PC-3 (cell line): ENCODE measurements at regions not wholly inside any gene's neighbourhood (a gene's known extent, or its start where the extent isn't known, plus 50 kb on each side); places are given as distances from the start of the nearest gene placed in this dataset.
"Not testable (repeated sequence)": the region's sequence is repeated elsewhere in the genome, so short reads cannot be mapped to it uniquely, and the experiment has no call there.

Source experiments
- ATAC-seq: fragments of 200-7000 bp; cut with Tn5 transposase; 2 replicates; pipeline ENCODE4 v1.9.1; 2020; ENCODE audit warnings: mild to moderate bottlenecking, moderate library complexity
- BruUV-seq: library from RNA; stranded (reverse); fragments of 400-500 nt; replicated peaks from 2 replicates; lab custom pipeline; 2021; lab: Mats Ljungman, UMichigan
- CTCF ChIA-PET: fragments of 300-600 bp; sonication (Branson Sonifier 250); formaldehyde crosslinking; loops from one replicate; lab custom pipeline; 2022; ENCODE audit warnings: antibody characterized with exemption; lab: Charles Lee
- POLR2A ChIA-PET: fragments of 300-600 bp; sonication (Branson Sonifier 250); formaldehyde crosslinking; loops from one replicate; lab custom pipeline; 2022; ENCODE audit warnings: antibody characterized with exemption; ENCODE audit not compliant: unreplicated experiment; lab: Charles Lee
- DNase-seq: peaks from one replicate; pipeline ENCODE4 v3.0.0-alpha.2; 2015
- H2AFZ ChIP-seq: fragments of 300-600 bp; sonication (generic); 2 replicates; pipeline ENCODE4 v1.6.0; 2016; ENCODE audit warnings: antibody characterized with exemption, low read length
- H3F3A ChIP-seq: fragments of 300-600 bp; sonication (generic); one replicate; pipeline ENCODE4 v1.6.0; 2017; ENCODE audit warnings: antibody characterized with exemption, low read length, control low read depth, mild to moderate bottlenecking; ENCODE audit not compliant: unreplicated experiment
- H3K27ac ChIP-seq: fragments of 300-600 bp; sonication (generic); 2 replicates; pipeline ENCODE4 v1.5.1; 2016; ENCODE audit warnings: mild to moderate bottlenecking, low read length
- H3K27me3 ChIP-seq: fragments of 300-600 bp; sonication (generic); 2 replicates; pipeline ENCODE4 v1.6.1; 2016; ENCODE audit warnings: low read length, mixed read lengths
- H3K36me3 ChIP-seq: fragments of 300-600 bp; sonication (generic); 2 replicates; pipeline ENCODE4 v1.6.1; 2016; ENCODE audit warnings: low read depth, mixed run types, low read length, mixed read lengths
- H3K4me1 ChIP-seq: fragments of 300-600 bp; sonication (generic); 2 replicates; pipeline ENCODE4 v1.5.1; 2016; ENCODE audit warnings: low read length; ENCODE audit not compliant: insufficient read depth
- H3K4me2 ChIP-seq: fragments of 300-600 bp; sonication (generic); 2 replicates; pipeline ENCODE4 v1.6.0; 2016; ENCODE audit warnings: low read length
- H3K4me3 ChIP-seq: fragments of 300-600 bp; sonication (generic); 2 replicates; pipeline ENCODE4 v1.5.1; 2016; ENCODE audit warnings: mild to moderate bottlenecking, low read length, mixed read lengths
- H3K79me2 ChIP-seq: fragments of 300-600 bp; sonication (generic); 2 replicates; pipeline ENCODE4 v1.6.1; 2017; ENCODE audit warnings: low read length, mixed read lengths
- H3K9ac ChIP-seq: fragments of 300-600 bp; sonication (generic); 2 replicates; pipeline ENCODE4 v1.6.0; 2016; ENCODE audit warnings: mild to moderate bottlenecking, low read length
- H3K9me2 ChIP-seq: fragments of 300-600 bp; sonication (generic); replicated peaks from 2 replicates; pipeline ENCODE4 v1.6.1; 2016; ENCODE audit warnings: mixed run types, low read length, mixed read lengths
- H3K9me3 ChIP-seq: fragments of 300-600 bp; sonication (generic); 2 replicates; pipeline ENCODE4 v1.6.1; 2016; ENCODE audit warnings: low read length, mixed read lengths
- H4K20me1 ChIP-seq: fragments of 300-600 bp; sonication (generic); 2 replicates; pipeline ENCODE4 v1.6.1; 2016; ENCODE audit warnings: low read length, mixed read lengths
- CTCF ChIP-seq: fragments of 300-600 bp; sonication (generic); conservative IDR thresholded peaks from 2 replicates; pipeline ENCODE4 v1.5.1; 2017; ENCODE audit warnings: antibody characterized with exemption, low read depth, mild to moderate bottlenecking, low read length
- EZH2 ChIP-seq: fragments of 300-600 bp; sonication (generic); IDR thresholded peaks from one replicate; pipeline ENCODE4 v1.6.1; 2017; ENCODE audit warnings: antibody characterized with exemption, mild to moderate bottlenecking, low read length; ENCODE audit not compliant: unreplicated experiment
- EZH2phosphoT487 ChIP-seq: fragments of 300-600 bp; sonication (generic); IDR thresholded peaks from 2 replicates; pipeline ENCODE4 v1.6.1; 2018; ENCODE audit warnings: mild to moderate bottlenecking, antibody characterized with exemption, low read length, borderline replicate concordance
- intact Hi-C: fragments of 100-400 bp; cut with micrococcal nuclease; formaldehyde crosslinking; loops from 2 replicates; pipeline ENCODE4 v1.9.0; 2023

DNA sequence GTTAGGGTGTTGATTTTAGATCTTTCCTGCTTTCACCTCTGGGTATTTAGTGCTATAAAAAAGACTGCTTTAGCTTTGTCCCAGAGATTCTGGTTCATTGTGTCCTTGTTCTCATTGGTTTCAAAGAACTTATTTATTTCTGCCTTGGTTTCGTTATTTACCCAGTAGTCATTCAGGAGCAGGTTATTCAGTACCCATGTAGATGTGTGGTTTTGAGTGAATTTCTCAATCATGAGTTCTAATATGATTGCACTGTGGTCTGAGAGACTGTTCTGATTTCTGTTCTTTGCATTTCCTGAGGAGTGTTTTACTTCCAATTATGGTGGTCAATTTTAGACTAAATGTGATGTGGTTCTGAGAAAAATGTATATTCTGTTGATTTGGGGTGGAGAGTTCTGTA lies 167.1 kb upstream of the KYNU start:
- DNase-seq, result no peak
- no peaks in the 10 kb centered on the region for H3F3A ChIP-seq
- no peak overlapping the region for H3K27ac ChIP-seq
- no peaks in the 10 kb centered on the region for H4K20me1 ChIP-seq
- no TSS peak for BruUV-seq
- no peak overlapping the region for H3K9ac ChIP-seq
- no peak for ATAC-seq
- H3K36me3 ChIP-seq, result no peaks in the 10 kb centered on the region
- no peak overlapping the region for H3K4me2 ChIP-seq
- TF ChIP-seq EZH2, result no peak
- TF ChIP-seq EZH2phosphoT487, result no peak
- TF ChIP-seq CTCF, result no peak
- H2AFZ ChIP-seq, result no peak overlapping the region
- H3K27me3 ChIP-seq, result no peaks in the 10 kb centered on the region
- POLR2A ChIA-PET, result no interaction called here
- H3K4me3 ChIP-seq, result no peak overlapping the region
- no peaks in the 10 kb centered on the region for H3K9me2 ChIP-seq
- CTCF ChIA-PET, result no interaction called here
- H3K4me1 ChIP-seq, result no peaks in the 10 kb centered on the region
- H3K9me3 ChIP-seq, result no peaks in the 10 kb centered on the region
- intact Hi-C loops, result no loop called here
- H3K79me2 ChIP-seq, result no peaks in the 10 kb centered on the region

GRCh38 chr2:142707318-142707717 lies 170.1 kb upstream of the KYNU start:
- TF ChIP-seq EZH2 (no peak), CTCF (no peak), EZH2phosphoT487 (no peak)
- H3K9ac ChIP-seq, result no peak overlapping the region
- H3F3A ChIP-seq, result no peaks in the 10 kb centered on the region
- H3K4me3 ChIP-seq, result no peak overlapping the region
- H3K27me3 ChIP-seq, result no peaks in the 10 kb centered on the region
- no peaks in the 10 kb centered on the region for H3K4me1 ChIP-seq
- no peaks in the 10 kb centered on the region for H3K9me3 ChIP-seq
- H3K4me2 ChIP-seq, result no peak overlapping the region
- POLR2A ChIA-PET, result no interaction called here
- CTCF ChIA-PET, result no interaction called here
- BruUV-seq, result no TSS peak
- H3K9me2 ChIP-seq, result no peaks in the 10 kb centered on the region
- no peaks in the 10 kb centered on the region for H4K20me1 ChIP-seq
- ATAC-seq, result no peak
- intact Hi-C loops, result no loop called here
- H3K79me2 ChIP-seq, result no peaks in the 10 kb centered on the region
- no peak for DNase-seq
- H2AFZ ChIP-seq, result no peak overlapping the region
- no peak overlapping the region for H3K27ac ChIP-seq
- H3K36me3 ChIP-seq, result no peaks in the 10 kb centered on the region

DNA sequence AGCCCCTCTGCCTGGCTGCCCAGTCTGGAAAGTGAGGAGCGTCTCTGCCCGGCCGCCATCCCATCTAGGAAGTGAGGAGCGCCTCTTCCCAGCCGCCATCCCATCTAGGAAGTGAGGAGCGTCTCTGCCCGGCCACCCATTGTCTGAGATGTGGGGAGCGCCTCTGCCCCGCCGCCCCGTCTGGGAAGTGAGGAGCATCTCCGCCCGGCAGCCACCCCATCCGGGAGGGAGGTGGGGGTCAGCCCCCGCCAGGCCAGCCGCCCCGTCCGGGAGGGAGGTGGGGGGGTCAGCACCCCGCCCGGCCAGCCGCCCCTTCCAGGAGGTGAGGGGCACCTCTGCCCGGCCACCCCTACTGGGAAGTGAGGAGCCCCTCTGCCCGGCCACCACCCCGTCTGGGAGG lies 175.1 kb upstream of the KYNU start:
- H2AFZ ChIP-seq, H3K9me2 ChIP-seq, POLR2A ChIA-PET, H3K9me3 ChIP-seq, H3K4me3 ChIP-seq, H4K20me1 ChIP-seq, CTCF ChIA-PET, H3K4me2 ChIP-seq, H3K9ac ChIP-seq, H3K36me3 ChIP-seq, H3K79me2 ChIP-seq, H3K27me3 ChIP-seq, H3K27ac ChIP-seq, H3F3A ChIP-seq, BruUV-seq, DNase-seq, intact Hi-C loops, ATAC-seq, H3K4me1 ChIP-seq: not testable (repeated sequence)

DNA sequence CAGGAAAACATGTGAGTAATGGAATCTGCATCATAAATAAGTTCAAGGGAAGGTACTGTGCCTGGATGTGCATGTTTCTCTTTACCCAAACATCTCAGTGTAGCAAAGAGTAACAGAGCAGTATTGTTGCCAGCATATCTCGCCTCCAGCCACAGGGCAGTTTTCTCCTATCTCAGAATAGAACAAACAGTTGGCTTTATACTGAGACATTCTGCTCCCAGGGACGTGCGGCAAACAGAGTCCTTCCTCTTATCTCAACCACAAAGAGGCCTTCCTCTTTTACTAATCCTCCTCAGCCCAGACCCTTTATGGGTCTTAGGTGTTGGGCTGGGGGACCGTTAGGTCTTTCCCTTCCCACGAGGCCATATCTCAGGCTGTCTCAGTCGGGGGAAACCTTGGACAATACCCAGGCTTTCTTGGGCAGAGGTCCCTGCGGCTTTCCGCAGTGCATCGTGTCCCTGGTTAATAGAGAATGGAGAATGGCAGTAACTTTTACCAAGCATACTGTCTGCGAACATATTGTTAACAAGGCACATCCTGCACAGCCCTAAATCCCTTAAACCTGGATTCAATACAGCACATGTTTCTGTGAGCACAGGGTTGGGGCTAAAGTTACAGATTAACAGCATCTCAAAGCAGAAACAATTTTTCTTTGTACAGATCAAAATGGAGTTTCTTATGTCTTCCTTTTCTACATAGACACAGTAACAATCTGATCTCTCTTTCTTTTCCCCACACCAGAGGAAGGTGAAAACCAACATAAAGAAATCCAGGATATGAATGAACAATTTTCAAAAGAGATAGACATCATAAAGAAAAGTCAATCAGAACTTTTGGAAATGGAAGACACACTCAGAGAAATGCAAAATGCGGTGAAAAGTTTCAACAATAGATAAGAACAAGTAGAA lies 181.9 kb upstream of the KYNU start:
- CTCF ChIA-PET, H3K79me2 ChIP-seq, DNase-seq, intact Hi-C loops, H3K36me3 ChIP-seq, H3K4me2 ChIP-seq, H3F3A ChIP-seq, H4K20me1 ChIP-seq, BruUV-seq, H3K27me3 ChIP-seq, H3K9me3 ChIP-seq, H3K4me3 ChIP-seq, H3K4me1 ChIP-seq, H2AFZ ChIP-seq, H3K27ac ChIP-seq, ATAC-seq, H3K9me2 ChIP-seq, H3K9ac ChIP-seq: not testable (repeated sequence)
- POLR2A ChIA-PET, result interaction anchor here (0.7 kb wide), 1 partner anchor 1496 kb away, joined by 3 read pairs; no protein-coding TSS in a partner anchor
